ENCODE measurements at regions not wholly inside any gene's neighbourhood (a gene's known extent, or its start where the extent isn't known, plus 50 kb on each side); places are given as distances from the start of the nearest gene placed in this dataset.

- no peak overlapping the region for H3K4me3 ChIP-seq (ENCODE audit: low read length)
- no peak for TF ChIP-seq CTCF (IDR thresholded peaks at IDR 0.05; ENCODE audit: insufficient read depth, low read depth, low read length, missing control alignments)
- no peak for DNase-seq (ENCODE audit: low read depth)
Measured at GRCh38 chr9:11038366-11038765, 425.6 kb upstream of the PTPRD start.

GRCh38 chr9:11039006-11039405 is 426.2 kb upstream of the PTPRD start:
- H3K4me3 ChIP-seq (ENCODE audit: low read length), result no peak overlapping the region
- DNase-seq (ENCODE audit: low read depth), result no peak
- no peak for TF ChIP-seq CTCF (IDR thresholded peaks at IDR 0.05; ENCODE audit: insufficient read depth, low read depth, low read length, missing control alignments)

GRCh38 chr9:11045589-11045988 is 432.8 kb upstream of the PTPRD start:
- TF ChIP-seq CTCF (IDR thresholded peaks at IDR 0.05; ENCODE audit: insufficient read depth, low read depth, low read length, missing control alignments), result no peak
- H3K4me3 ChIP-seq (ENCODE audit: low read length), result no peak overlapping the region
- DNase-seq (ENCODE audit: low read depth), result no peak

- TF ChIP-seq CTCF (IDR thresholded peaks at IDR 0.05; ENCODE audit: insufficient read depth, low read depth, low read length, missing control alignments), result no peak
- no peak for DNase-seq (ENCODE audit: low read depth)
- H3K4me3 ChIP-seq (ENCODE audit: low read length), result no peak overlapping the region
Measured at GRCh38 chr9:11063263-11063662, 450.5 kb upstream of the PTPRD start.

- no peak overlapping the region for H3K4me3 ChIP-seq (ENCODE audit: low read length)
- no peak for DNase-seq (ENCODE audit: low read depth)
- TF ChIP-seq CTCF (IDR thresholded peaks at IDR 0.05; ENCODE audit: insufficient read depth, low read depth, low read length, missing control alignments), result no peak
Measured at GRCh38 chr9:11064909-11065308, 452.1 kb upstream of the PTPRD start.

GRCh38 chr9:11072176-11072575 is 459.4 kb upstream of the PTPRD start:
- DNase-seq (ENCODE audit: low read depth), result no peak

More at GRCh38 chr9:11072176-11072575, 459.4 kb upstream of the PTPRD start:
- H3K4me3 ChIP-seq (ENCODE audit: low read length), result no peak overlapping the region
- no peak for TF ChIP-seq CTCF (IDR thresholded peaks at IDR 0.05; ENCODE audit: insufficient read depth, low read depth, low read length, missing control alignments)
